Stimulated activated naive CD4-positive, alpha-beta T cell (primary cell): ENCODE measurements at regions not wholly inside any gene's neighbourhood (a gene's known extent, or its start where the extent isn't known, plus 50 kb on each side); places are given as distances from the start of the nearest gene placed in this dataset.
"Not testable (repeated sequence)": the region's sequence is repeated elsewhere in the genome, so short reads cannot be mapped to it uniquely, and the experiment has no call there.

Experiments used
- DNase-seq, 6 experiments: peaks; one replicate each; lab custom pipeline; 2025; lab: John Stamatoyannopoulos, UW

DNA sequence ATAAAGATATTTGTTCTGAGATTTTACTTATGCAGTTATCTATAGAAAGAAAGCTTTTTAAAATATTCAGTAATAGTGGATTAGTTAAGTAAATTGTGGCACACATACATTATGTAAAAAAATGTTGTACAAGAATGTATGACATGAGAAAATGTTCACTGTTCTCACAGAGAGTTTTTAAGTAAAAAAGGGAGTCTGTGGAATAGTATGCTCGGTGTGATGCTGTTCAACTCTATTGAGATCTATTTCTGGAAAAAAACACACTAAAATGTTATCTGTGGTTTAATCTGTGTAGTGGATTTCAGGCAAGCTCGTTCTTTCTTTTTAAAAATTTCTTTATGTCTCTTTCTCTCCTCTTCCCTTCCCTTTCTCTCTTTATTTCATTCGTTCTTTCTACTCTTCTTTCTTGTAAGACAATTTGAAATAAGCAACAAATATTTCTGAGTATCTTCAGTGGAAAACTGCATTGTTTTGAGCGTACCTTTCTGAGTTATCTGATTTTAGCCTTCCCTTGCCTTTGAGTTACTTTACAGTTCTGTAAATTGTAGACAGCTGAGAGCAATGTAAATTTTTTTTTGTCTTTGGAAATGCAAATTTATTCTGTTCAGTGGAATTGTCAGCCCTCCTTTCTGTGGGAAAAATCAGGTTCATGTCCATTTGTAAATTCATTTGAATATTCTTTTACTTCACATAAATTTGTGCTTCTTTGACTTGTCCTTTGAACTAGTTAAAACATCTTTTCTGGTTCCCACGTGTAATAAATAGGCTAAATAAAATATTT lies 229.0 kb upstream of the NOX3 start:
- no peak for DNase-seq

DNA sequence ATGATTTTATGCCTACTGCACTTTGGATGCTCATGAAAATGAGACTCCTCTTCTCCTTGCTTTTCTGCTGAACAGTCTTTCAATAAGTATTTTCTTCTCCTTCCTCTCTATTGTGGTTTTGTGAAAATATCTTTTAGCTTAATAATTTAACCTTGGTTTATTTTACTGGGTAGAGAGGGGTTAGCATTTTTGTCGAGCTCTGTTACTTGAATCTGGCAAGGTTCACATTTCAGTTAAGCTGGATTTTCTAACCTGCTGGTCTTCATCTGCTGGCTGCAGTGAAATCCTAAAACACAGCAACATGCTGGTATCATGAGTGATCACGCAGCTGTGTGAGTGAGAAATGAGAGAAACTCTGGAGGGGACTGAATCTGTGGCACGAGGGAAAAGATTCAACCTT lies 222.7 kb upstream of the NOX3 start:
- no peak for DNase-seq

DNA sequence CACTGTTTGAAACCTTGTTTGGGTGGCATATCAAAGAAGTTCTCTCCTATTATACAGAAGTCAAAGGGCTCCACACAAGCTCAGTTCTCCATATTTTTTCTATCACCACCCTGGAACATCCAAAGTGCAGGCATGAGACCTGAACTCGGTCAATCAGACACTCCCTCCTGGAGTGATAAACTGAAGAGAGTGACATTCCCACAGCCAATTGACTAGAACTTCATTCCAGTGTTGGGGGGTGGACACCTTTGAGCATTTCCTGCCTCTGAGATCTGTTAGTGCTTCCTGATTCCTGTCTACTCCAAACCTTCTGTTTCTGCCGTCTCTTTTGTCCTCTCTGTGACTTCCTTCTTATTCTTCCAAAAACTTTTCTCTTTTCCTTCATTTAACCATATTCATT lies 220.7 kb upstream of the NOX3 start:
- DNase-seq, result no peak

DNA sequence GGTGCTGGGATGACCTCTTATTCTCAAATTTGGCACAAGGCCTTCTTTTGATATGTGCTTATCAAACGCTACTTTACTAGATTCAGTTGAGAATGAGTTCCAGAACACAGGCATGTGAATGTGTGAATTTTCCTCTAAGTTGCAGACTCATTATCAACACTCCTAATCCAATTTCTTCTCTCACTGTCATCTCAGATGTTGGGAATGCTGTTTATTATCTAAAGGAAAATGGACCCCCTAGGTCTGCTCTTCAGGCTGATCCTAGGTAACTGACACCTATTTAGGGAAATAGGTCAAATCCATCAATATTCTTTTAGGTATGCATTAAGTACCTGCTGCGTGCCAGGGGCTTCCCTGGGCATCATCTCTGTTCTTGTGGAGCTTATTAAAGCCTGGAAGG lies 215.0 kb upstream of the NOX3 start:
- no peak for DNase-seq

DNA sequence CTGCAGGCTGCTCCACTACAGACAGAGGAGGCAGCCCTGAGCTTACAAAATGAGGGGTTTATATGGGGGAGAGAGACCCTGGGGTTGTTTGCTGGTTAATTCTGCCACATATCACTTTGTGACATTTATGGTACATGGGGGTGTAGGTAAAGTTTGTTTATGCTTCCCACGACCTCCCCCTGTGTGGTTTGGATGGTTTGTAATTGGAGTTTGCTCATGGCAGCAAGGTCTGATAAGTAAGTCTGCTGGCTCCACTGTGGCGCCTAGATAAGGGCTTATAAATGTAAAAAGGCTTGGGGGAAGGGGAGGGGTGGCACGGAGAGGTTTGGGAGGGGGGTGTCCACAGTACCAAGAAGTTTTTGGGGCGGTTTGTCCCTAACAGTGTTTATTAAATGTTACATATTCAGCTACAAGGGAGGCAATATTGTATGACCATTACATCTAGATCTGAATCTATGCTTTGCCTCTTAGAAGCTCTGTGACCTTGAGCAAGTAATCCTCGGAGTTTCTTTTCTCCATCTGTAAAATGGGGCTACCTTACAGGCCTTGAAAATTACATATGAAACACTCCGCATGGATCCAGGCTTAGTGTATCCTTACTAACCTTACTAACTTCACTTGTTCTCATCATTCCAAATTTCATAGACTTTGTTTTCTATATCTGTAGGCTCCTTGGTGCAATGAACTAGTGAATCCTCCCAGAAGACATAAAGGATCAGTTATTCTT lies 204.8 kb upstream of the NOX3 start:
- no peak for DNase-seq

DNA sequence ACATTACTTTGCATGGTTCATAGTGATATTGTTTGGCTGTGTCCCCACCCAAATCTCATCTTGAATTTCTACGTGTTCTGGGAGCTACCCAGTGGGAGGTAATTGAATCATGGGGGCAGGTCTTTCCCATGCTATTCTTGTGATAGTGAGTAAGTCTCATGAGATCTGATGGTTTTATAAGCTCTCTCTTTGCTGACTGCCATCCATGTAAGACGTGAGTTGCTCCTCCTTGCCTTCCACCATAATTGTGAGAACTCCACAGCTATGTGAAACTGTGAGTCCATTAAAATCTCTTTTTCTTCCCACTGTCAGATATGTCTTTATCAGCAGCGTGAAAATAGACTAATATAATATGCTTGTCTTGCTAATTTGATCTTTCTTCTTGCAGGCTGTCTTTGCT lies 200.4 kb upstream of the NOX3 start:
- no peak for DNase-seq

DNA sequence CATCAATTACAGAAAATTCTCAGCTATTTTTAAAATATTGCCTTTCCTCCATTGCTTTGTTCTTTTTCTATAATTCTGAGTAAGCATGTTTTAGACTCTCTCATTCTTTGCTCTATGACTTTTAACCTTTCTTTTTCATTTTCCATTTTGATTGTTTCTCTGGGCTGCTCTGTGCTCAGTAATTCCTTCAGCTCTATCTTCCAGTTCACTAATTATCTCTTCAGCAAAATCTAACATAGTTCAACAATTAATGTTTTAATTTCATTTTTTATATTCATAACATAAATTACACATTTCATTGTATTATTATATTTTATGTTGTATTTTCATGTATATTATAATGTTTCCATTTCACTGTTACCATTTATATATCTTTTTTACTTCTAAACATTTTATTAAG lies 198.8 kb upstream of the NOX3 start:
- DNase-seq, result no peak

DNA sequence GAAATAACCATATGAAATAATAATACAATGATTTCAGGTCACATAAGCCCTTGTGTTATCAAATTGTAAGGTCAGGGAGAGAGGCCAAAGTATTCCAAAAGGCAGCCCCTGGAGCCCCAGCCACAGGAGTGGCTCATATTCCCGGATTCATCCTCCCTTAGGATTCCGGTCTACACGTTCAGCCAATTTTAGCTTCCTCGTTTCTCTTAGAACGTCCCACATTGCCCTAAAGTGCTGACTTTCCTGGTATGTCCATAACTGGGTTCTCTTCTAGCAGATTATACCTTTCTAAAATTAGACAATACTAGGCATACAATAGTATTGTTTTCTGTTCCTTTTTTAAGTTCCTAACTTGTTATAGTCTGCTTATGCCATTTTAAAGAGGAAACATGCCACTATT lies 192.7 kb upstream of the NOX3 start:
- DNase-seq, result no peak

DNA sequence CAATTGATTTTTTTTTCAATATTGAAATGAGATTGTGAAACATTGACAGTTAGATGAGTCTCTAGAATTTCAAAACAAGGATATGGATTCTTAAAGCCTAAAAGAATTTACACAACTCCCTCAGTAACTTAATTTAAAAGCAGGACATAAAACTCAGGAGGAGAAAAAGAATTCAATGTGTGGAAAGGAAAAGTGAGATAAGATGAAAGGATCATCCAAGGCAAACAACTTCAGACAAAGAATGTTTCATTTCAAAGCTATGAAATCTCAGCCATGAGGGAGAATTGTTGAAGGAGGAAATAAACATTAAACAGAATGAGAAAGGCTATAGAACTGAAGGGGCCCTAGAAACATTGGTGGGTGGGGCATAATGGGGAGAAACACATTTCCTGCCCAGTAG lies 191.7 kb upstream of the NOX3 start:
- DNase-seq, result no peak

DNA sequence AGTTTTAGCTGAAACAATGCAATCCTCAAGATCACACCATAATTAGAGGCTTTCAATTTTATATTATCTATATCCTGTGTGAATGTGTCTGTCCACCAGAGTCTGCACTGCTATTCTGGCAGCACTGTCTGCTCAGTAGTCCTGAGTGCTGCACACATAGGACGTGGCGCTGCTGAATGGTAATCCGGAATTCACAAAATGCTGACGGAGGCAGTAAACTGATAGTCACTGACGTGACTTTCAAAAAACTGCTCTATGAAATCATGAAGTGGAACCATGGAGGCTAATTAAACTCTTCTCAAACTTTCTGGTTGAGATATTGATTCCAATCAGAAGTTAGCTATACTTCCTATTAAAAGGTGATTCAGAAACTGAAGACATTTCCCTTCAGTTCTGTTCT lies 190.8 kb upstream of the NOX3 start:
- DNase-seq, result no peak

DNA sequence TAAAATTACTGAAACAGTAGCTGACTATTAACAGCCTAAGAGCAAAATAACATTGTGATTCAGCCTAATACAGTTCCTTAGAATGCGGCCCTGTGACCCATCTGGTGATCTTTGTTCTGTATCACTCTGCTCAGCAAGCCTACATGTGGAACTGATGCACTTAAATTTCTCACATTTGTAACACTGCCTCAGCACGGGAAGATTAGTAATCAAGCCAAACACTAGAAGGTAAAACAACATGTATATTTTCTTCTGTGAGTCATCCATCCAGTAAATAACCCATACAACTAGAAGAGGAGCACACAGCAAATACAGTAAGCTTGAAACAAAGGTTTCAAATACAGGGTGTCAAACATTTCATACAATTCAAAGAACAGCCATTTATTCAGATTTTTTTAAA lies 189.7 kb upstream of the NOX3 start:
- no peak for DNase-seq

DNA sequence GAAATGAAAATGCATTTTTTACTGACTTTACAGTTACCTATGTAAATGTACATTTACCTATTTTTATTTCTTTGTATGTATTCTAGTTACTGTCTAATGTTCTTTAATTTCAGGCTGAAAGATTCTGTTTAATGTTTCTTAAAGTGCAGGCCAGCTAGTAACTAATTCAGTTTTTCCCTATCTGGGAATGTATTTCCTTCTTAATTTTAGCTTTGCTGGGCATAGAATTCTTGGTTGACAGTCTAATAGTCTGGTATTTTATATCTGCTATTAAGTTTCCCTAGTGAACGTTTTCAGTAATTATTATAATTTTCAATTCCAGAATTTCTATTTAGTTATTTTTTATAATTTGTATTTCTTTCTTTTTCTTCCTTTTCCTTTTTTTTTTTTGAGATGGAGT lies 186.0 kb upstream of the NOX3 start:
- DNase-seq, result no peak

DNA sequence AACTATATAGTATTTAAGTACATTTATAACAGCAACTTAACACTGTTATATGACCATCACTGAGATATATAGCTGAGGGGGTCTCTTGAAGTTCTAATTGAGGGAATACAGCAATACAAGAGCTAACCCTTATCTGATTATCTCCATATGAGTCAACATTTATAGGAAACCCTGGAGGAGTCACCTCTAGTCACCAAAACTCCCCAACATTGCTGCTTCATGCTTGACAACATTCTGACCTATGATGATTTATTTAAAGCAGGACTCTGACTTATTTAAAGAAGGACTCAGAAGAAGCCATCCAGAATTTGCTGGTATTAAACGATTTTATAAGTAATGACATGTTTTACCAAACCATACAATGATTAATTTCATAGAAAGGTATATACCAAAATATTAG lies 182.6 kb upstream of the NOX3 start:
- DNase-seq, result no peak

DNA sequence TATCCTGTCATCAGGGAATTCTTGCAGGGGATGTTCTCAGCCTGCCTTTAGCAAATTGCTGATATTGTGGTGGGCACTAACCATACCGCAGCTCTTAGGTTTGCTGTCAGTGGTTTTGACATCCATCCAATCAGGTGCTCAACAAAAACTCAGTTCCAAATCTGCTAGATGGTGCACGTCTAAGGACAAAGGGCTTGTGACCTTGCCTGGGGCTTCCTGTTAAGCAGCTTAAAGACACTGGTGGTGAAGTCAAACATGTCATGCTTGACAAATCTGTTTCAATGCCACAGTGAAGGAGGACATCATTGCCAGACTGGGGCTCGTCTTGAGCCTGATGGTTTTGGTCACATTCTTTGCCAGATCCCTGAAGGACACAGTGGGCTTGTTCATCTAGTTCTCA lies 179.8 kb upstream of the NOX3 start:
- DNase-seq, result no peak

DNA sequence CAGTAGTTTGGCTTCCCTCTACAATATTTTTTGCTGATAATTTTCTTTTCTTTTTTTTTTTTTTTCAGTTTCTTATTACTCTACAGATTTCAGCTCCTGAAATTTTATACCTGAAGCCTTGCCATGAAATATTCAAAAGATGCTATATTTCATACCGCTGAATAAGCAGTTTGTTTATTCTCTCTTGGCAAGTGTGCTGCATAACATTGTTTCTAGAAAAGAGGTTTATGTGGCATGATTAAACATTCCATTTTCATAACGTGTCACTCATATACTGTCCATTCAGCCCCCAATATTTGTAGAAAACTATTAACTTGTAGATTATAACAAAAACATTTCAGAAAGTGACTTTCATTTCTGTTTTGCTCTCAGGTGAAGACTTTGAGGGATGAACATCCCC lies 174.4 kb upstream of the NOX3 start:
- no peak for DNase-seq

DNA sequence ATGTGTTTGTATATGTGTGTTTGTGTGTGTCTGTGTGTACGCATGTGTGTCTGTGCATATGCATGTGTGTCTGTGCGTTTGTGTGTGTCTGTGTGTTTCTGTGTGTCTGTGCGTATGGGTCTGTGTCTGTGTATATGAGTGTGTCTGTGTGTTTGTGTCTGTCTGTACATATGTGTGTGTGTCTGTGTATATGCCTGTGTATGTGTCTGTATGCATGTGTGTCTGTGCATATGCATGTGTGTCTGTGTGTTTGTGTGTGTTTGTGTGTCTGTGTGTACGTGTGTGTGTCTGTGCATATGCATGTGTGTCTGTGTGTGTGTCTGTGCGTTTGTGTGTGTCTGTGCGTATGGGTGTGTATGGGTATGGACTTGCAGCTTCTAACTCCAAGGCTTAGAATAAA lies 174.0 kb upstream of the NOX3 start:
- DNase-seq, result no peak

DNA sequence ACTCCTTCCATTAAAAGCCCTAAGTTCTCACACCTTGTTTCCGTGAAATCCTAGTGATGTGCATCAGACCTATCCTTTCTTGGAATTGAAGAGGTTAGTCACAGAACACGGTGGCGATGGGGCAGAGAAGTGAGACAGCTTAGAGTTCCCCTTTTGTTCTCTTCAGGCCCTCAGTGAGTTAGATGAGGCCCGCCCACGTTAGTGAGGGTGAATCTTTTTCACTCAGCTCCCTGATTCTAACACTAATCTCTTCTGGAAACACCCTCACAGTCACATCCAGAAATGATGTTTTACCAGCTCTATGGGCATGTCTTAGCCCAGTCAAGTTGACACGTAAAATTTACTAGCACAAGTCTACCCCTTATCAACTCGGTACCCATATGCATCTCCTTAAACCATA lies 172.7 kb upstream of the NOX3 start:
- no peak for DNase-seq

DNA sequence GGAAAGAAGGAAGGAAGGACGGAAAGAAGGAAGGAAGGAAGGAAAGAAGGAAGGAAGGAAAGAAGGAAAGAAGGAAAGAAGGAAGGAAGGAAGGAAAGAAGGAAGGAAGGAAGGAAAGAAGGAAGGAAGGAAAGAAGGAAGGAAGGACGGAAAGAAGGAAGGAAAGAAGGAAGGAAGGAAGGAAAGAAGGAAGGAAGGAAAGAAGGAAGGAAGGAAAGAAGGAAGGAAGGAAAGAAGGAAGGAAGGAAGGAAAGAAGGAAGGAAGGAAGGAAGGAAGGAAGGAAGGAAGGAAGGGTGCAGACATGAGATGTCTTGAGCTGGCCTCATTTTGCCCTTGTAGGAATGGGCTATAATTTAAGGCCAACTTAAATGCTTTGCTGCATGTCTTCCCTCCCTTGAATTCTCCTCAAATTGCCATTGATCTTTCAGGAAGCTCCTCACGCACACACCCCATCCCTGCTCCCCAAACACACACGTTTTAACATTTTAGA lies 172.1 kb upstream of the NOX3 start:
- DNase-seq, result not testable (repeated sequence)

DNA sequence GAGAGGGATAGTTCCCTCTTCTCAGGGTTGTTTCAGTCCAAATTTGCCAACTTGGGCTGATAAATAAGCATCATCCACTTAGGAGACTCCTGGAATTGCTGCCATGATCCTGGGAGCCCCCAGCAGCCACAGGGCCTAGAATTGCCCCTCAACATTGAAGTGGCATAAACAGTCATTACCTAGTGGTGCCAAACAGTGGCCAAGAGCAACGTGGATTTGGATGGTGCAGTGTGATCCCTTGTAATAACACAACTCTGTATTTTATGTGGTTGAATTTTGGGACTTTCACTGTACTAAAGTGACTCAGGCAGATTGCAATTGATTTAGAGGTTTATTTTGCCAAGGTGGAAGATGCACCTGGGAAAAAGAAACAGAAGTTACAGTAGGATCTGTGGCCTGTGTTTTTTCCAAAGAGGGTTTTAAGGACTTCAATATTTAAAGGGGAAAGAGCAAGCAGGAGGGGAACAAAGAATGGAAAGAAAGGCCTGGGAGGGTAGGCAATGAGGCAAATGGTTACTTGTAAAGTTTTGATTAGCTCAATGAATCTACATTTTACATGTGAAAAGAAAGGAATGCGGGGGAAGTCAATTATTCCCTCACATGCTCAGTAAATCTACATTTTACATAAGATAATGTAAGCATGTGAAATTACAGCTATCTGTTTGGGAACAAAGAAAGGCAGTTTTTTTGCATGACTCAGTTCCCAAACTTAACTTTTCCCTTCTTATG lies 168.0 kb upstream of the NOX3 start:
- DNase-seq, result no peak

DNA sequence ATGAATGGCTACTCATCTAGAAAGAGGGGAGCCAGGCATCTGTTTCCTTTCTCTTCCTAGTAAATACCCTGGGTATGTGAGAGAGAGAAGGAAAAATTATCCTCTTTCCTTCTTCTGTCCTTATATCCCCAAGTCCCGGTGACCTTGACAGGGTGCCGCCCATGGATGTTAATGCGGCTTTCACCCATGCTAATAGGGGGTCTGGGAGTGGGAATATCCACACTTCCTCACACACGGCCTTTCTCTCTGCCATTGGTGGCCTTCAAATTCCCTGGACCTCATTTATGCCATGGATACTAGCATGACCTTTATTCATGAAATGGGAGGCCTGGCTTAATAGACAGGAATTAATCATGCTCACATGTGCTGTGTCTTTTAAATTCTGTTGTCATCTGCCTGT lies 159.0 kb upstream of the NOX3 start:
- no peak for DNase-seq

DNA sequence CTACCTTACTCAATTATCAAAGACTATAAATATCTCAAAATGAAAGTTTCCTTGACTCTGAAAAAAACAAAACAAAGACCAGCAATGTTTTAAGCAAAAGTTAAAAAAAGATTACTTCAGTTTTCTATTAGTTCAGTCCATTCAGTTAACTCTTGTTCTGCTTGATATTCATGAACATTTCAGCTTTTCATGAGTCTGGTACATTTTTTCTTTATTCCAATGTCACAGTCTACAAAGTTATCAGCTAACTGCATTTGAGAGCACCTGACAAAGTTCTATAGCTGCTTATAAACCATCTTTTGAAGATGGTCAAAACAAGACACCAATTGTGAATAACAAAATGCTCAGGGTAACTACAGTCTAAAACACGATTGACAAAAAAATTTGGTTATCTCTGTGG lies 156.1 kb upstream of the NOX3 start:
- DNase-seq, result no peak

DNA sequence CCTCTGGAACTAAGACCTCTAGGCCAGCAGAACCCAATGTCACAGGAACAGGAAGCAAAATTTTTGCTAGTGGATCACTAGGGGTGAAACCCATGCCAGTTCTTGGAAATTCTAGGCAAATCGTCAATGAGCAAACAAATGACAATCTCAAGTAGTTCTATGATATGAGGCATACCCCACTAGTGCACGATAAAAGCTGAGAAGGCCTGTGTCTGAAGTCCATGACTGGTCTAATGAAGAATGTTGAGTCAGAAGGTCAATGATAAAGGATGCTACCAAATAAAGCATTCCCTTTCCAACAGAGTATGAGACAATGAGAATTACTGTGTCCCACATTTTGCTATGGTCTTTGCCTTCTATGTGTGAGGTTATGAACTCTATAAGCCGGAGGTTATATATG lies 149.4 kb upstream of the NOX3 start:
- no peak for DNase-seq

DNA sequence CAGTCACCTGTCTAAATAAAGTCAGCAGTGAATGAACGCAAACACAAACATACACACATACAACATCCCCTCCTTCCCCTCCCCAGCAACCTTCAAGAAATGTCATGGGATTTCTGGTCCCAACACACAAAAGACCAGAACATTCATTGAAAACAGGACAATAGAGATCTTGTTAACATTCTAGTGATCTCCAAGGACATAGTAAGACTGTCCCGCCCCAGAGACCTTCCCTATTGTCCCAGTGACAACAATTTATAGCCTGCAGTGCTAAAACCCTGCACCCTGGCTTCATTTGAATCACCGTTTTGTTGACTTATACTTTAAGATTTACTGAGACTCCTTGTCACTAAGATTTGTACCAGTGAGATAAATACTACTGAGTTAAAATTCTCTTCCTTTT lies 143.9 kb upstream of the NOX3 start:
- no peak for DNase-seq
